ENCODE measurements at regions not wholly inside any gene's neighbourhood (a gene's known extent, or its start where the extent isn't known, plus 50 kb on each side); places are given as distances from the start of the nearest gene placed in this dataset.
"Not testable (repeated sequence)": the region's sequence is repeated elsewhere in the genome, so short reads cannot be mapped to it uniquely, and the experiment has no call there.

DNA sequence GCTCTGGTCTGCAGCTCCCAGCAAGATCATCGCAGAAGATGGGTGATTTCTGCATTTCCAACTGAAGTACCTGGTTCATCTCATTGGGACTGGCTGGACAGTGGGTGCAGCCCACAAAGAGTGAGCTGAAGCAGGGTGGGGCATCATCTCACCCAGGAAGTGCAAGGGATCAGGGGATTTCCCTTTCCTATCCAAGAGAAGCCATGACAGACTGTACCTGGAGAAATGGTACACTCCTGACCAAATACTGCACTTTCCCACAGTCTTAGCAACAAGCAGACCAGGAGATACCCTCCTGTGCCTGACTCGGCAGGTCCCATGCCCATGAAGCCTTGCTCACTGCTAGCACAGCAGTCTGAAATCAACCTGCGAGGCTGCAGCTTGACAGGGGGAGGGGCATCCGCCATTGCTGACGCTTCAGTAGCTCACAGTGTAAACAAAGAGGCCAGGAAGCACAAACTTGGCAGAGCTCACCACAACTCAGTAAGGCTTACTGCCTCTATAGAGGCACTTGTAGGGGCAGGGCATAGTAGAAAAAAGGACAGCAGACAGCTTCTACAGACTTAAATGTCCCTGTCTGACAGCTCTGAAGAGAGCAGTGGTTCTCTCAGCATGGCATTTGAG lies 60.5 kb downstream of the AREG start:
- not testable (repeated sequence) for DNase-seq

DNA sequence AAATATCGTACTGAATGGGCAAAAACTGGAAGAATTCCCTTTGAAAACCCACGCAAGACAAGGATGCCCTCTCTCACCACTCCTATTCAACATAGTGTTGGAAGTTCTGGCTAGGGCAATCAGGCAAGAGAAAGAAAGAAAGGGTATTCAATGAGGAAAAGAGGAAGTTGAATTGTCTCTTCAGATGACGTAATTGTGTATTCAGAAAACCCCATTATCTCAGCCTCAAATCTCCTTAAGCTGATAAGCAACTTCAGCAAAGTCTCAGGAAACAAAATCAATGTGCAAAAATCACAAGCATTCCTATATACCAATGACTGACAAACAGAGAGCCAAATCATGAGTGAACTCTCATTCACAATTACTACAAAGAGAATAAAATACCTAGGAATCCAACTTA lies 64.4 kb downstream of the AREG start:
- DNase-seq, result not testable (repeated sequence)

DNA sequence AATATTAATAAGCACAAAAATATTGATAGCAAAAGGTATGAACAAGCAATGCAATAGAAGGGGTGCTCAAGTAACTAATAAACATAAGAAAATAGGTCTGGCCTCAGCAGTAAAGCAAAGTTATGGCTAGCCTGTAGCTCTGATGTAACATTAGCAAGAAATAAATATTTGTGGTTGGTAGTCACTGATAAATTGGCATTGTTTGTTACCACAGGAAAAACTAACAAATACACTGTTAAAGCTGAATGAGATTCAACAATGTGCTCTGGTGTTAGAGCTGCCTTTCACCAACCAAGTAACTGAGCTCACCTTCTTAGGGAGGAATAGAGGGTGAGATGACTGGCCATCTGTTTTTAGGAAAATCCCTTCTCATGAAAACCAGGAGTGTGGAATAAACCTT lies 71.4 kb downstream of the AREG start:
- DNase-seq, result no peak

DNA sequence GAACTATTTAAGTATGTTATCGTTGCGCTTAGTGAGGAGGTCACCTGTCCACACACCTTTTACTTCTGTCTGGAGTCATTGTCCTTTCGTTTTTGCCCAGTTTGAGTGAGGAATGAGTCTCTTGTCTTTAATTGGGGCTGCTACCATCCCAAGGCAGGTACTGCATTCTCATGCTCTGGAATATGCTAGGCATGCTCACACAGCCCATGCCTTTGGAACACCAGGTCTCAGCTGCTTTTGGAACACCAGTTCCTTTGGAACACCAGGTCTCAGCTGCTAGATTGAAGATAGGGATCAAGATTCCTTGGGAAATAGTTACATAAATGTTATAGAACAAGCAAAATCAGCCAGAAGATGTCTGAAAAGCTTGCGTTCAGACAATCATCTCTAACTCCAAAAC lies 73.1 kb downstream of the AREG start:
- no peak for DNase-seq

DNA sequence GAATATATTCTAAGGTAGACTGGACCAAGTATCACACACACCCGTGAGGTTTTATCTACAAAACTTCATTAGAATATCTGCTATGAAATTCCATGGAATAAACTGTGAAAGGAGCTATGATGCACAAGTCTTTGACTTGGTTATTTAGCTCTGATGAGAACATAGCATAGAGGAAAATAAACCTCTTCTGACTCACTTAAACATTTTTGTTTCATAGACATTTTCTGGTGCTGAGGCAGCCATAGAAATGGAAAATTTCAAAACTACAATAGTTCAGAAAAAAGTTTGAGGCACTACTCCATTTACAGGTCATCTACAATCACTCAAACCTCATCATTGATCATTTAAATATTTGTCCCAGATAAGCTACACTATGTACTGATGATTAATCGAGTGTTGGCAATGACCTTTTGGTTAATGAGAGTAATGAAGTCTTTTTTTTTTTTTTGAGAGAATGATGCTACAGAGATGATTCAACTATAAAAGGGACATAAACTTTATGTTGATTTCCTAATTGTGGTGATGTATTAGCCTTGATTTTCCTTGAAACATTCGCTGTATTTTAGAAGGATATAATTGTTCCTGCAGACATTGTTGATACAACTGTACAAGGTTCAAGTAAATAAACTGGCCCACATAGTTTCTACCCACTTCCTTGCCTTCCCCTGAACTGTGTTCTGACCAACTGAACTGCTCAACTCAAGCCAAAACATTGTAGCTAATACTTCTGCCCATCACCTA lies 77.5 kb downstream of the AREG start:
- no peak for DNase-seq

DNA sequence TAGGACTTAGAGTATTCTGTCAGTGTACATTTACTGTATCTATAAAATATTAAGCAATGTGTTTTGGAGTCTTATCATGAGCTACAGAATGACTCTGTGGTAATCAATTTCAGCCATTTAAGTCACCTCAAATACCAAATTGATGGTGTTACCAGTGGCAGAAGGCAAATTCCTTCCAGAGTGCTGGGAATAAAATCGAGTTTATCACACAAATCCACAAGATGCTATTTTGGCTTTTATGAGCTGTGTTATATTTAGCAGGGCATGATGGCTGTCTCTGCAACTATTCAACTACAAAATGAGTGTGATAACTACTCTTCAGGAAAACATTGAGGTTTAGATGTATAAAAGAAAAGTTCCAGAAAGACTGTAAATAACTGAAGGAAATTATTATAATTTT lies 78.2 kb downstream of the AREG start:
- no peak for DNase-seq

DNA sequence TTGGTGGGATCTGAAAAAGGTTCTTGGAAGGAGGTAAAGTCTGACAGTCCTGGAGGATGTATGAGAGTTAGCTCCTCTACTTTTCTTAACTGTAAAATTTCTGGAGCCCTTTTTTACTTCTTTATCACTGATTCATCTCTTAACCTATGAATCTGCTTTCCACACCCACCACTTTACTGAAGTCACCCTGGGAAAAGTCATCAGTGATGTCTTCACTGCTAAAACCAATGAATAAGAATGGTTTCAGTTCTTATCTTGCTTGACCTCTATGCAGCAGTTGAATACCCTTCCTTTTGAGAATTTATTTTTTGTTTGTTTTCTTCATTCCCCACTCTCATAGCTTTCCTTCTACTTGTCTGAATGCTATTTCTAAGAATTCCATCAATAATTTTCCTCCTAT lies 80.0 kb downstream of the AREG start:
- no peak for DNase-seq

DNA sequence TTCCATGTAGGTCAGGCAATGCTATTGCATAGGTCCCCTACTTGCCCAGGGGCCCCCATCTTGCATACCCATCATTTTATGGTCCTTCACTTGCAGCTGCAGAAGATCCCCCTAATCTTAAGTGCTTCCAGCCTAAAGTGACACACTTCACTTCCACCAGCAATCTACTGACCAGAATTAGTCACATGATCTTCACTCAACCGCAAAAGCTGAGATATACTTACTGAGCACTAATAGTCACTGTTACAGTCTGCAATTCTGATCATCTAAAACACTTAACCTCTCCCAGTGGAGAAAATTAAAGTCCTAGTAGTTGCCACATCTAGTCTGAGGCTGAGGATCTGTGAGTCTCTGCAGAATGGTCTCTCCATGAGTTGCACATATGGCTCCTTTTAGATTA lies 82.1 kb downstream of the AREG start:
- no peak for DNase-seq

DNA sequence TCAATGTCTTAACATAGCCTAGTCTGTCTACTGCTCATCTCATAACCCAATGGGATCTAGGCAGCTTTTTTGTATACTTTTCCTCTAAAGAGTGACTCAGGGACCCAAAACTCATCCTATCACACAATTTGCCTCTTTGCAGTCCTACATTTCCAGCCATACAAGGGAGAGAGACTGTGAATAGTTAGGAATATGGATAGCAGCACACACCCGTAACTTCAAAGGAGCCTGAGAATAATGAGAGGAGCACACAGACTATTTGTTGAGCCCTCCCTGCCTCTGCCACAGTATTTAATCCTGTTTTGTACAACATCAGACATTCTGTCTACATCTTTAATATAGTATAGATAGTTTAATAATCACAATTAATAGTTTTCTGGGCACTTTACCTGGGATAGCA lies 83.2 kb downstream of the AREG start:
- no peak for DNase-seq

DNA sequence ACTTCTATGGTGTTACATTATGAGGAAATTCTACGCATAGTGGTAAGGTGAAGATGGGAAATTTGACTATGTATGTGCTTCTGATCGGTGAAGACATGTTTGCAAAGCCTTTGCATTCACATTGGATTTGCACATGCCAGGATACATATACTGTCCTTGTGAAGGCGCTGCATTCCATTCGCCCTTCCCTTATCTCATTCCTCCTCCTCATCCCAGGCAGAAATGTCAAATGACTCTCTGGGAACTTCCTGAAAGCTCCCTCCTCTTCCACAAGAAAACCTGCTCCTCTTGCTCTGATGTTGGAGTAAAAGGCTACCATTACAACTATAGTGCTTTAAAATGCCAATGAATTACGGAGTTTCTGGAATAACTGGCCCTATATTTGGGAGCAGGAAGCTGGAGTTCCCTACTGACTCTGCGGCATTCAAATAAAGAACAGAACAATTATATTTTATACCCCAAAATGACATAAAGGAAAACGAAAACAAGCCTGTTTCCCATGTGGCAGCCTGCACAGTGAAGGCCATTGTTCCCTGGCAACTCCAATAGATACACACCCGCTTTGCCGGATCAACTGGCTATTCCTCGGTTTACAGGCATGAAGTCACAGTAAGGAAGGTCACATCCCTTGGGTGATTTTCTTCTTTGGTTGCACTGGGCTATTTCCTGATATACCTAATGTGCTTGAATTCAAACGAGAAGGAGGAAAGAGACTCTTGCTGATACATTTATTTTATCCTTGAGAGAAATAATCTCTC lies 84.5 kb downstream of the AREG start:
- no peak for DNase-seq

DNA sequence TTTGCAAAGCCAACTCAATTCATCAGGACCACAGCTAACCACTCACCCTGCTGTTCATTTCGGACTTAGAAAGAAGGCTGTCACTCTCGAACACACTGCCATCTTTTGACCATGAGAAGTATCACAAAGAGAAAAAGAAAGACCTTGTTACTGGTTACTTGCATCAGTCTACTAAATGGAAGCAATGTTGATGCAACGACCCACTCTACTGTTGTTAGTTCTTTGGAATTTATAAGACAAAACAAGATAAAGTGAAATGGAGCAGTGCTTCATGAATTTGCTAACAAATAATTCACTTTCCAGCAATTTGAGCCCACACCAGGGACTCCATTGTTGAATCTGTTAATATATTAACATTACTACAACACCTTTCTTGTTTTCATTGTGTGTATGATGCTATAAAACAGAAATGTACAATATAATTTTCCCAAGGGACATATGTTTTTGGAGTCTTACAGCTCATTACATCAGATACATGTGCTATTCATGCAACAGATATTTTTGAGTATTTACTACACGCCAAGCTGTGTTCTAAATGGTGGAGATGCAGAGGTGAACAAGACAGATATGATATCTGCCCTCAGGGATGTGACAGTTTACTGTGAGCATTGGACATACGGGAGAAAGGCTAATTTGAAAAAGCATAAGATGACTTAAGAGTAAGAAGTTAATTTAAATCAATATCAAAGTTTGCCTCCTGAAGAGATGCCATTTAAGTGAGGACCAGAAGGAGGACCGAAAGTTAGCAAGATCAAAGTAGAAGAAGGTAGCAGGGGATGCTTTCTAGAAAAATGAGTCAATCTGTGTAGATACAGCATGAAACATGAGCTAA lies 87.2 kb downstream of the AREG start:
- DNase-seq, result no peak

DNA sequence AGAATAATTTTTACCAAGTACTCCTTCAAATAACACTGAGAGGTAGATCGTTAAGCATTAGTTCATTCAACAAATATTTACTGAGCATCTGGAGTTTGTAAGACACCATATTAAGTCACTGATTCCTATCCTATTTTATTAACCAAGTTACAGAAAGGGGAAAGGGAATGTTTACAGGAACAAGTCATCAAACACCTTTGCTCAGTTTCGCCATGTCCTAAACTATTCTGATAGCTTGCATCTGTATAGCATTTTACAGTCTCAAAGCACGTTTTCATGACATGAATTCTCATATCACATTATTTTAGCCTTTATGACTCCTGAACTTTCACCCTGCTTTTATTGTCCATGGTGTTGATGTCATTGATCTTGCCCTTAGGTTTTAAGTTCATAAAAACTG lies 89.2 kb downstream of the AREG start:
- no peak for DNase-seq

DNA sequence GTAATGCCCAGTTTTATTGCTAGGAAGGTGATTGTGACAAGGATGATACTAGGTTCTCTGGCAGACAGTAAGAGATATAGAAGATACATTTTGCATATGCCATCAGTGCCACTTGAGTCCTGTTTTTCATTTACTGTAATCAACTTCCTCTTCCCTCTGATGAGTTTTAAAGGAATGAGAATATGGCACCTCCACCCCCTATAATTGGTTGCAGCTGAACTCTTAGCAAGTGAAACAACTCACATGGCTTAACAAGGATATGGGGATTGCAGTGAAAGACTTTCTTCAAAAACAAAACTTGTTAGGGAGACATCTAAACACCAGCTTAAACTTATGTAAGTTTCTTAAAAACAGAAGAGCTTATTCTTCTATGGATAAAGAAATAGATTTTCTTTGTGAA lies 90.0 kb downstream of the AREG start:
- no peak for DNase-seq

DNA sequence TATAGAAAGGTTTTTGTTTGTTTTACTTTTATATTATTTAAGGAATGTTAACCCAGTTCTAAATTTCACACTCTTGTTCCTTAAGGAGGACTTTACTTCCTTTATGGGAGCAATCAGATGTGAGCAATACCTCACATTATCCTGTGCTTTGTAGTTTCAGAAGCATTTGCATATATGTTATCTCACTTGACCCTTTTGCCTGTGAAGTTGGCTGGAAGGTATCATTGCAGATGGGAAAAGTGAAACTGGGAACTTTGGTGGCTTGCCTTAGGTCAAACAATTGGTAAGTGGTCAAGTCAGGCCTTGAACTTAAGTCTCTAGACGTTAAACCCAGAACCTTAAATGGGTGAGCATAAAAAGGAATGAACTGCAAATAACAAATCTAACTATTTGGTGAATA lies 90.6 kb downstream of the AREG start:
- DNase-seq, result no peak

DNA sequence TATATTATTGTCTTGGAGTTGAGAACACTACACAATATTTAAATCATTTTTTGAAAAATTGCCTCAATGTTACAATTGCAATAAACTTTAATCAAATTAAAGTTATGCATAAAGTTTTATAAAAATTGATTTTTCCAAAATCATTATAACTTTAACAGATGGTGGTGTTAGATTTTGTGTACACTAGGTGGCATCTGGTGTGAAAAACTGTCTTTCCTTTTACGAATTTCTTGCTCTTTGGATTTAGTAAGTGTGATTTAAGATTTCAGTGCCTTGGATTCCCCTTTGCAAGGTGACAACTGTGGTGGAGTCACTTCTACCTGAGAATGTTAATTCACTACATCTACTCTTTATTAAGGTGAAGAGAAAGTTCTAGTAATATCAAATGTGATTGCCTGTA lies 91.6 kb downstream of the AREG start:
- DNase-seq, result no peak

DNA sequence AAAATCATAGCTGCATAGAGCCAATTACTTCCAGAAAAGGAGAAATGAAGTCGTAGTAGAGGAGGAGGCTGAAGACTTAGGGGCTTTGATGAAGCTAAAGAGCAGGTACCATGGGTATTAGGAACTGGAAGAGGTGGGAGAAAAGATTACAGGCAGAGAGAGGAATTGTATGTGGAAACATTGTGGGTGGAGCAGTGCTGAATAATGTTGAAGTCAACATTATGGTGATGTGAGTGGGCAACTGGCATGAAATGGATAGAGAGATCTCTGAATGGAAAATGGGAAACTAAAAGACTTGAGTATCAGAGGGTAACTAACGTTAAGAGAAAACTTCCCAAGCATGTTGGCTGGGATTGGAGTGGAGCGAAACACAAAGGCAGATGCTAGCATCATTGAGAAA lies 92.5 kb downstream of the AREG start:
- no peak for DNase-seq

DNA sequence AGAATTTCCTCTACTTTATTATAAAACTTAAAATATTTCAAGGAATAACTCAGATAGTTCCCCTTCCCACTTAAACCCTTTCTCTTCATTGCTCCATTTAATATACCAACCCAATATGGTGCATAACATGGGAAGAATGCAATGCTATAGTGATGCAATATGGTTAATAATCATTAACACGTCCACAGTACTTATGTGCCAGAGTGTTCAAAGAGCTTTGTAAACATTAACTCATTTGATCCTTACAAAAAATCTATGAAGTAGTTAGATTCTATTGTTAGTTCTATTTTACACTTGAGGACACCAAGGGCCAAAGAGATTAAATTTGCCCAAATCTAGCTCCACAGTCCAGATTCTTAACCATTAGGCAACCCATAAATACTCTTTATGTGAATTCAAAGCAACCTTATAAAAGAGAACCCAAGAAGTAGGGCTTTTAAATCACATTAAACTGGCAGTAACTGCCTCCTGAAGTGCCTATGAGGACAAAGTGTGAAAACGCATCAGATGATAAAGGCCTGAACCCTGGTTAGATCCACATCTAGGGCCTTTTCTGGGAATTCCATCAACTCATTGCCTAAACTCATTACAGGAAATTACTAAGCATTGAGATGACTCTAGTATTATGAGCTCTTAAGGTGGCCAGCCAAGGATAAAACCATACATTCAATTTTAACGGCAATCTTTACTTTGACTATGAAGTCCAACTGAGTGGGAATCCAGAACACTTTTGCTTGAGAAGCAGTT lies 94.3 kb downstream of the AREG start:
- no peak for DNase-seq

DNA sequence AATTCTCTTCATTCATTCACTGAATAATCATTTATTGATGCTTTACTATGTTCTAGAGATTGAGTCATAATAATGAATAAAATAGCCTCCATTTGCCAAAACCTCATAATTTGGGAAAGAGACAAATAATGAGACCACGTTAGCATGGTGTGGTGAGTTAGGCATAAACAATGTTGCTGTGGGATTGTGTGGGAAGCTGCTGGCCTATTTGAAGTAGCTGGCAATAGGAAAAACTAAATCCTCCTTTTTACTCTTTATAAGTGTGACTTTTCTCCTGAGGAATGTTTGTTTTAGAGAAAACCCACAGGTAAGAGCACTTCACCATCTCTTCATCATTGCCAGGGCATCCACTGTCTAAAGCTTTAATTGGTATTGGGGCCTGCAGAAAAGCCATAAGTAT lies 95.3 kb downstream of the AREG start:
- no peak for DNase-seq

DNA sequence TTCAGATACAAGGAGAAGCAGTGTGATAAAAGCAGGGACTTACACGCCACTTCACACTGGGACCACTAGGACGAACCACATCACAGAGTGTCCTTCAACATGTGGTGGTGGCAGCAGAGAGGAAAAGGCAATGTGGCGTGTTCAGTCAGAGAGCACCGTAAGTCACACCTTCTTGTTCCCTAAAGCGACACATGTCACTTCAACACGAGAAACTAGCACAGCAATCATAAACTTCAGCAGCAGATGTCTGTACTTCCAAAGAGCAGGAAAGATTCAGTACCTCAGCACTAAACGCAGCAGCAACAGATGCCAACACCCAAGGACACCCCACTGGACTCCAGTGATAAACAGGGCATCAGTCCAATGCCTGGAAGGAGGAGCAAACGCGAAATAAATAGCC lies 96.7 kb downstream of the AREG start:
- no peak for DNase-seq

DNA sequence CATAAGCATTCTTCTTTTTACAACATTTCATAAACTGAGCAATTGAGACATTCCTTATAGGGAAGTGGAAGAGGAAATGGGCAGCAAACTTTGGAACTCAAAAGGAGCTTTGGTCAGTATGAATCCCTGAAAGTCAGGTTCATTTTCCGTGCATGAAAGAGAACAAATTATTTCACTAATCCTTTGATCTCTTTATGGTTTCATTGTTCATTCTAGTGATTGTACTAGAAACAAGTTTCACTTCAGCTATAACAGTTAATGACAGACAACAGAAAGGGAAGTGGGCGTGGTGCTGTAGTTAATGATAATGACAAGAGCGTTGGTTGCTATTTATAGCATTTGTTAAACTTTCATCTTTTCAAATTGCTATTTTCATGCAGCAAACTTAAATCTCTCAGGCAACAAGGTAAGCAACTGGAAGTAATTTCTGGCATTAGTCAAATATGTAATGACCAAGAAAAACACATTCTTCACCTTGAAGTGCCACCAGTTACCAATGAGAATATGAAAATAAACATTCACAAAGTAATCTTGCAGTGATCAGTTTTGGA lies 98.4 kb downstream of the AREG start:
- no peak for DNase-seq

DNA sequence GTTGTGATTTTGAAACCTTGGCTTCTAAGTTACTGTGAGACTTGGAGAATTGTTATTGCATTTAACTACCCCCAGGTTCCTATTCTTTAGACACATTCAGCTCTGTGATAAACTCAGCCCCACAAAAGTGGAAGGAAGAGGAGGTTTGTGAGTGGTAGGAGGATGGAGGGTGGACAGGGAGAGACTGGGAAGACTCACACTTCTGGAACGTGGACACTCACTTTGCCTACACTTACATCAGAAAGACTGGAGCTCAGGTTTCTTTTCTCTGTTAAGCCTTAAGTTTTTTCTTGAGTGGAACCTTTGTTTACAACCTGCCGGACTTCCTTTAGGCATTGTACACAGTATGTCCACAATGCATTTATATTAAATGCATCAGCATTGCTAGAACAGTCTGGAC lies 99.0 kb downstream of the AREG start:
- no peak for DNase-seq

DNA sequence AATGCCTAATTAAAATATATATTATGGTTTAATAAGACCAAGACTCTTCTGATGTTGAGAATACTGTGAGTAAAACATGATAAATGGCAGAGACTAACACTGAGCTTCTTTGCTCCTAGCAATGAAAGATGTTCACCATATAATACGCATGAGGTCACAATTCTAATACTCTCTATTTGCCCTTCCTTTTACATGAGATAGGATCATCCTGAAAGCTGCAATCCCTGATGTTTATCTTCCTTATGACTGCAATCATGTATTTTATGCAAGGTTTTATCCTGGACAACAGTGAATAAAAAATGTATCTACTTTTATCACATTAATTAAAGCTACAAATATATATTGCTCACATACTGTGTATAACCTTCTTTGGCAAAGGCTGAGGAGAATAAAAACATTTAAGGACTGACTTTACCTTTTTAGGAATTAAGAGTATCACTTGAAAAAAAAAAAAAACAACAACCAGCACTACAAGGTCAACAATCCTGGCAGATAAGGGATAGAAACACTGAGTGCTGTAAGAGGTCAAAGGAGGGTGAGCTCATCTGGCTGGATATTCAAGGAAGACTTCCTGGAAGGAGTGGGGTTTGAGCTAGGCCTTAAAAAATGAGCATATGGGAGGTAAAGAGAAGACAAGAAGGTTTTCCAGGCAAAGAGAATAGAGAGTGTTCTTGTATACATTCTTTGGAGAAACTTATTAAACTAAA lies 99.9 kb downstream of the AREG start:
- no peak for DNase-seq

All from CD4-positive, alpha-beta T cell treated with Interleukin-15 for 1 hour (primary cell).